Choroid plexus epithelial cell (primary cell): ENCODE measurements at regions not wholly inside any gene's neighbourhood (a gene's known extent, or its start where the extent isn't known, plus 50 kb on each side); places are given as distances from the start of the nearest gene placed in this dataset.
"Not testable (repeated sequence)": the region's sequence is repeated elsewhere in the genome, so short reads cannot be mapped to it uniquely, and the experiment has no call there.

Experiments
- DNase-seq: peaks from one replicate; pipeline ENCODE4 v3.0.0-alpha.2; 2010; ENCODE audit warnings: low read depth
- H3K4me3 ChIP-seq: 2 replicates; pipeline ENCODE4 v1.5.1; 2011; ENCODE audit warnings: low read depth, mild to moderate bottlenecking, control low read depth, low read length, moderate library complexity
- CTCF ChIP-seq: conservative IDR thresholded peaks from 2 replicates; pipeline ENCODE4 v1.5.1; 2011; ENCODE audit warnings: low read depth, mild to moderate bottlenecking, control low read depth, inconsistent platforms, low read length, moderate library complexity

GRCh38 chr1:178579095-178579494 is 66.2 kb downstream of the TEX35 start:
- TF ChIP-seq CTCF = no peak
- DNase-seq = no peak

GRCh38 chr1:178579562-178579961 is 66.7 kb downstream of the TEX35 start:
- TF ChIP-seq CTCF = no peak
- DNase-seq = no peak
- H3K4me3 ChIP-seq = no peak overlapping the region

More at GRCh38 chr1:178579095-178579494, 66.2 kb downstream of the TEX35 start:
- no peak overlapping the region for H3K4me3 ChIP-seq

- no peak for DNase-seq
- H3K4me3 ChIP-seq = no peak overlapping the region
- no peak for TF ChIP-seq CTCF
These were observed 67.2 kb downstream of the TEX35 start for GRCh38 chr1:178580096-178580495.

- no peak overlapping the region for H3K4me3 ChIP-seq
- no peak for DNase-seq
- TF ChIP-seq CTCF = no peak
These were observed 68.0 kb downstream of the TEX35 start for GRCh38 chr1:178580876-178581275.

GRCh38 chr1:178581351-178582303 is 68.7 kb downstream of the TEX35 start:
- DNase-seq = no peak
- no peak overlapping the region for H3K4me3 ChIP-seq

GRCh38 chr1:178587096-178587495 is 74.2 kb downstream of the TEX35 start:
- no peak for DNase-seq
- H3K4me3 ChIP-seq = no peak overlapping the region
- no peak for TF ChIP-seq CTCF

More at GRCh38 chr1:178581351-178582303, 68.7 kb downstream of the TEX35 start:
- no peak for TF ChIP-seq CTCF

- TF ChIP-seq CTCF = peak; percentile 7
These were observed 75.1 kb downstream of the TEX35 start for GRCh38 chr1:178587975-178588374.

GRCh38 chr1:178589042-178589441 is 76.1 kb downstream of the TEX35 start:
- DNase-seq, H3K4me3 ChIP-seq: not testable (repeated sequence)

More at GRCh38 chr1:178587975-178588374, 75.1 kb downstream of the TEX35 start:
- no peak overlapping the region for H3K4me3 ChIP-seq
- DNase-seq = no peak

- H3K4me3 ChIP-seq, DNase-seq: not testable (repeated sequence)
These were observed 78.9 kb downstream of the TEX35 start for GRCh38 chr1:178591811-178592210.
